Endothelial cell of umbilical vein (primary cell): ENCODE measurements at regions not wholly inside any gene's neighbourhood (a gene's known extent, or its start where the extent isn't known, plus 50 kb on each side); places are given as distances from the start of the nearest gene placed in this dataset.

ENCODE experiments used
- BruUV-seq: library from RNA; stranded (reverse); fragments of 400-500 nt; replicated peaks from 2 replicates; lab custom pipeline; 2021; lab: Mats Ljungman, UMichigan
- CTCF ChIA-PET: fragments of 300-600, 350-600 bp; sonication (Branson Sonifier 250); formaldehyde crosslinking; loops from one replicate; lab custom pipeline; 2021; ENCODE audit warnings: antibody characterized with exemption, inconsistent platforms; lab: Charles Lee
- POLR2A ChIA-PET: fragments of 300-600, 350-600 bp; sonication (Branson Sonifier 250); formaldehyde crosslinking; loops from one replicate; lab custom pipeline; 2021; ENCODE audit warnings: antibody characterized with exemption, inconsistent platforms; lab: Charles Lee
- DNase-seq: peaks from one replicate; pipeline ENCODE4 v3.0.0-alpha.2; 2011; ENCODE audit warnings: low read depth, low spot score
- FAIRE-seq: peaks from 2 replicates; lab custom pipeline; 2011; peaks lifted over from hg19 to GRCh38; lab: Jason Lieb, UNC
- H2AFZ ChIP-seq: 2 replicates; pipeline ENCODE4 v1.6.0; 2012; ENCODE audit warnings: low read depth, low read length, control low read depth, inconsistent platforms
- H3K27ac ChIP-seq: 2 replicates; pipeline ENCODE4 v1.5.1; 2011; ENCODE audit warnings: low read depth, mild to moderate bottlenecking, control low read depth, low read length, moderate library complexity; ENCODE audit not compliant: insufficient read depth
- H3K27me3 ChIP-seq, 2 experiments: 2 replicates each; pipeline versions ENCODE4 v1.6.0 to v1.6.1; 2011; ENCODE audit warnings: low read length in 2 of 2, mixed read lengths in 1 of 2; ENCODE audit not compliant: control insufficient read depth in 2 of 2, insufficient read depth in 2 of 2
- H3K36me3 ChIP-seq, 2 experiments: 2 replicates in 1 of 2; 3 replicates in 1 of 2; pipeline ENCODE4 v1.5.1; 2011; ENCODE audit warnings: low read length in 2 of 2, mild to moderate bottlenecking in 1 of 2, moderate library complexity in 1 of 2; ENCODE audit not compliant: control insufficient read depth in 2 of 2, insufficient read depth in 2 of 2; ENCODE audit errors: extremely low read depth in 1 of 2
- H3K4me1 ChIP-seq: 3 replicates; pipeline ENCODE4 v1.5.1; 2011; ENCODE audit warnings: mild to moderate bottlenecking, low read length; ENCODE audit not compliant: control insufficient read depth, insufficient read depth; ENCODE audit errors: extremely low read depth
- H3K4me2 ChIP-seq: 2 replicates; pipeline ENCODE4 v1.6.1; 2011; ENCODE audit warnings: low read length, control low read depth, mixed read lengths; ENCODE audit not compliant: insufficient read depth
- H3K4me3 ChIP-seq, 3 experiments: fragments of 200-600 bp in 1 of 3; sonication (generic), shearing (Covaris generic) in 1 of 3; replicated peaks in 1 of 3; 2 replicates each; pipeline ENCODE4 v1.5.1; 2011 to 2016; ENCODE audit warnings: control low read depth in 3 of 3, low read length in 3 of 3, mild to moderate bottlenecking in 2 of 3, inconsistent platforms in 1 of 3, low read depth in 1 of 3, moderate library complexity in 1 of 3; ENCODE audit not compliant: insufficient read depth in 1 of 3
- H3K79me2 ChIP-seq: 2 replicates; pipeline ENCODE4 v1.6.0; 2012; ENCODE audit warnings: low read length, inconsistent platforms; ENCODE audit not compliant: control insufficient read depth, insufficient read depth
- H3K9ac ChIP-seq: replicated peaks from 2 replicates; pipeline ENCODE3; 2011; ENCODE audit warnings: low read length, control low read depth; ENCODE audit not compliant: insufficient read depth; ENCODE audit errors: extremely low read depth
- H3K9me1 ChIP-seq: replicated peaks from 3 replicates; pipeline ENCODE4 v1.6.0; 2011; ENCODE audit warnings: mild to moderate bottlenecking, low read length; ENCODE audit not compliant: control insufficient read depth, insufficient read depth; ENCODE audit errors: extremely low read depth
- H3K9me3 ChIP-seq: replicated peaks from 2 replicates; pipeline ENCODE4 v1.5.1; 2012; ENCODE audit warnings: low read length, inconsistent platforms; ENCODE audit not compliant: control insufficient read depth, insufficient read depth
- H4K20me1 ChIP-seq: replicated peaks from 2 replicates; pipeline ENCODE3; 2011; ENCODE audit warnings: mild to moderate bottlenecking, low read length; ENCODE audit not compliant: control insufficient read depth, insufficient read depth; ENCODE audit errors: extremely low read depth
- CTCF ChIP-seq, 2 donors: IDR thresholded peaks; 1 replicate in 1 of 2; 2 replicates in 1 of 2; pipeline ENCODE4 v1.5.1; 2011; ENCODE audit warnings: low read length in 2 of 2, mild to moderate bottlenecking in 2 of 2, moderate library complexity in 2 of 2, control low read depth in 1 of 2, inconsistent platforms in 1 of 2, low read depth in 1 of 2; ENCODE audit not compliant: insufficient read depth in 1 of 2; ENCODE audit errors: extremely low read depth in 1 of 2
- FOS ChIP-seq: IDR thresholded peaks from 2 replicates; pipeline ENCODE4 v1.6.1; 2011; ENCODE audit warnings: mild to moderate bottlenecking, low read length, moderate library complexity, borderline replicate concordance; ENCODE audit not compliant: insufficient read depth
- GATA2 ChIP-seq: IDR thresholded peaks from 2 replicates; pipeline ENCODE4 v1.7.0; 2011; ENCODE audit warnings: low read depth, mild to moderate bottlenecking, moderate library complexity, mixed read lengths, low read length; ENCODE audit not compliant: insufficient read length, insufficient read depth
- MAX ChIP-seq: IDR thresholded peaks from 2 replicates; pipeline ENCODE4 v1.6.1; 2011; ENCODE audit not compliant: insufficient read depth, insufficient read length
- MYC ChIP-seq: IDR thresholded peaks from one replicate; pipeline ENCODE4 v1.6.1; 2011; ENCODE audit warnings: mild to moderate bottlenecking, low read depth, low read length
- POLR2AphosphoS5 ChIP-seq: IDR thresholded peaks from 2 replicates; pipeline ENCODE4 v1.6.1; 2012; ENCODE audit warnings: low read depth, mild to moderate bottlenecking, control low read depth, low read length, moderate library complexity; ENCODE audit not compliant: insufficient read depth
- dilution Hi-C: fragments of 300-500 bp; cut with MboI; formaldehyde crosslinking; loops from one replicate; pipeline ENCODE4 v1.15.0; 2019; ENCODE audit warnings: low sequenced_read_pairs; ENCODE audit not compliant: extremely low pct_ligation_motif_present
- intact Hi-C: fragments of 100-400 bp; cut with micrococcal nuclease; formaldehyde crosslinking; loops from one replicate; pipeline ENCODE4 v1.10.0; 2022

- H3K36me3 ChIP-seq: no peaks in the 10 kb centered on the region
- H3K9ac ChIP-seq: no peak overlapping the region
- FAIRE-seq: no peak
- no peak for TF ChIP-seq FOS
- no peak for TF ChIP-seq MAX
- TF ChIP-seq MYC: no peak
- no peak for TF ChIP-seq POLR2AphosphoS5
- TF ChIP-seq CTCF (IDR thresholded peaks at IDR 0.05; ENCODE audit: extremely low read depth in 1 of 2, insufficient read depth in 1 of 2, low read depth in 1 of 2, low read length in 2 of 2): no peak
- no peak for TF ChIP-seq GATA2
- H3K4me2 ChIP-seq: no peak overlapping the region
- H3K9me3 ChIP-seq: no peaks in the 10 kb centered on the region
- H3K79me2 ChIP-seq: no peaks in the 10 kb centered on the region
- no peak for DNase-seq
- H3K27me3 ChIP-seq: no peaks in the 10 kb centered on the region
- no peak overlapping the region for H3K4me3 ChIP-seq
- no peak overlapping the region for H3K27ac ChIP-seq
- no peaks in the 10 kb centered on the region for H3K9me1 ChIP-seq
- intact Hi-C loops (no loop called here), dilution Hi-C loops (no loop called here)
- H3K4me1 ChIP-seq: no peaks in the 10 kb centered on the region
- no TSS peak for BruUV-seq
- no peak overlapping the region for H2AFZ ChIP-seq
- no peaks in the 10 kb centered on the region for H4K20me1 ChIP-seq
- CTCF ChIA-PET: interaction anchor here (1.0 kb wide), 1 partner anchor 207 kb away, joined by 4 read pairs; no protein-coding TSS in a partner anchor
- POLR2A ChIA-PET: no interaction called here
Observed at GRCh38 chr14:104356738-104357688, 218.6 kb downstream of the KIF26A start.
